ENCODE measurements at regions not wholly inside any gene's neighbourhood (a gene's known extent, or its start where the extent isn't known, plus 50 kb on each side); places are given as distances from the start of the nearest gene placed in this dataset.
"Not testable (repeated sequence)": the region's sequence is repeated elsewhere in the genome, so short reads cannot be mapped to it uniquely, and the experiment has no call there.

DNA sequence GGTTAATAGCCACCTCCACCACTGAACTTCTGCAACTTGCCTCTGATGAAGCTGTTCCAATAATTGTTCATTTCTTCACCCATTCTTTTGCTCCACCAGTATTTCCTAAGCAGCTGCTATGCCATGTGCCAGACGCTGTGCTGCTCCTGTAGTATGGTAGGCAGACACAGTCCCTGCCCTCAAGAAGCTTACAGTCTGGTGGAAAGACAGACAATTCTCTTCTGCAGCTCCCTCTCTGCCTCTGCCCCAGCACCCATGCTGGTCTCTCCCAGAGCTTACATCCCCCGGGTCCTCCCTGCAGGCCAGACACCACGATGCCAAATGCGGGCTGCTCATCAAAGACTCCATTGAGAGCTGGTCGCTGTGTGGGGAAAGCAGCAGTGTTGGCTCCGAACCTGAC lies 111.6 kb upstream of the ESRRB start:
- DNase-seq = no peak

DNA sequence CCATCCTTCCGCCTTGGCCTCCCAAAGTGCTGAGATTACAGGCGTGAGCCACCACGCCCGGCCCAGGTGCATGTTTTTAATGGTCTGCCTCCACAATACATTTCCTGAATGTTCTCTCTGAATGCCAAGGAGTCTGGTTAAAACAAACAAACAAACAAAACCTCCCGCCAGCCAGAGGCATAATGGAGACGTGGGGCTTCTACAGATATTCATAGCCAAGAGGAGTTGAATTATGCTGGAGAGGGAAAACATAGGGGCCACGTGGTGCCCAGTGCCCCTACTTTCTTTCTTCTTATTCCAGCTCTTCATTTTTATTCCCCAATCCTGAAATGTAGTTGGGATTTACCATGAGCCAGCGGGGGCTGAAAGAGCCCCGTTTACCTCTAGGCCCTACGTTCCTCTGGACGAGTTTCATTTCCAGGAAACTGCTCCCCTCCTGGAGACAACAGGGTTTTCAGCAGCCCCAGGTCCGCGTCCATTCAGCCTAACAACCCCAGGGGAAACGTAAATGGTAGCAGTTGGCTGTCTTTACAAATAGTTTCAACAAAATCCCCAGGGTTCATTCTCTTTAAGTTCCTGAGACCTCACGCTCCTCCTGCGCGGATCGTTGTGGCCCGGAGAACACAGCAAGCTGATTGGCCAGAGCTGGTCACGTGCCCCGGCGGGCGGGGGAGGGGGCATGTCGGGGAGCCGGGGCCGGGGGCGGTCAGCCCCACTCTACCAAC lies 108.5 kb upstream of the ESRRB start:
- no peak for DNase-seq

DNA sequence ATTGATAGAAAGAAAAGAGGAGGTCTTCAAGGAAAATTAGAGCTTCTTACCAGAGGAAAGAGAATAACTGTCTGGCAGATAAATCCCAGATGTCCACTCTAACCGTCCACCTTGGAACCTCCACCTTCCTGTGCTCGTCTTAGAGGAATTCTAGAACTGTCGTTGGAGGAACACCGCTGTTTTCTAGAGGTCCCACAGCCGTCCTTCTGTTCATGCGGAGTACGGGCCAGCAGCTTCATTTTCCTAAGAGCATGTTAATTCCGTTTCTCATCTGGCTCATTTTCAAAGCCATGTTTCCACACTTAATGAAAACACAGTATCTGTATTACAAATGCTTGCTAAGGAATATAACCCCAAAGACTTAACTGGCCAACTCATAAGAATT lies 107.9 kb upstream of the ESRRB start:
- DNase-seq = no peak

DNA sequence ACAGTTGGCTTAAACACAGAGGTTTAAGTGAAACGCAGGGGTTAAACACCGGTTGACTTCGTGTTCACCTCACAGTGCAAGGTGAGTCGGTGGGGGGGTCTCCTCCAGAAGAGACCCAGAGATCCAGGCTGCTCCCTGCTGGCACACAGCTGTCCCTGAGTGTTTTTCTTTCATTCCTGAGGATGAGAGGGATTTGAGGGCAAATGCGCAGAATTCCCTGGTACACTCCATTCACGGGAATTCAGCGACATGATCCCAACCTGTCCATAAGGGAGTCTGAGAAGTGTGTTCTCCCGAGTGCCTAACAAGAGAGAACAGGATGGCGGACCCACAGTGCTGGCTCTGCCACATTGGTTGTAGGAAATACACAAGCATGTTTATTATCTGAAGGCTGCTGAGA lies 107.2 kb upstream of the ESRRB start:
- no peak for DNase-seq

DNA sequence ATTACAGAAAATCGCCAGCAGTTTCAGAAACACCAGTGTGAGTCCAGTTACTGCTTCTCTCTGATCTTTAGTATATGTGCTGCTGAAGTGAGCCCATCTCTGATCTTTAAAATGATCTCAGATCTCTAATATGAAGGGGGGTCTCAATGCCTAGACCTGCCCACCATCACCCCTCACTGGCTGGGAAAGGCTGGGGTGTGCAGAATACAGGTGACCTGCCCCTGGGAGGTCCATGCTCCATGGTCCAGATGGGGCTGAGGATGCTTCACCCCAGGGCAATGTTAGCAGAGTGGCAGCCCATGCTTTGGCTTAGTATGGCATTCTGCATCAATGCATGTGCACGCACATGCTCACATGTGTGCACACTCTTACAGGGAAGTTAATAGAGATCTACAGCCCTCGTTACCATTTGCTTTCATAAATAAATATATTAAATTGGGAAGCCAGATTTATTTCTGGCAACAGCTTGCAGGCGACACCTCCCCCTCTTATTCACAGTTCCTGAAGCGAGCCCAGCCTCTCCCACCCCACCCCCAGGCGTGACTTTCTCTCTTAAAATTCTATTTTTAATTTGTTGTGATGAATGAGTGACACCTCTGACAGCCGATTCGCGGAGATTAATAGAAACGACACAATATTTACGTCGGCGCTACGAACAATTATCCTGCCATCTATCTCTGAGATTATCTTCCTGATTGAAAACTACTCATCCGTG lies 104.7 kb upstream of the ESRRB start:
- no peak for DNase-seq

DNA sequence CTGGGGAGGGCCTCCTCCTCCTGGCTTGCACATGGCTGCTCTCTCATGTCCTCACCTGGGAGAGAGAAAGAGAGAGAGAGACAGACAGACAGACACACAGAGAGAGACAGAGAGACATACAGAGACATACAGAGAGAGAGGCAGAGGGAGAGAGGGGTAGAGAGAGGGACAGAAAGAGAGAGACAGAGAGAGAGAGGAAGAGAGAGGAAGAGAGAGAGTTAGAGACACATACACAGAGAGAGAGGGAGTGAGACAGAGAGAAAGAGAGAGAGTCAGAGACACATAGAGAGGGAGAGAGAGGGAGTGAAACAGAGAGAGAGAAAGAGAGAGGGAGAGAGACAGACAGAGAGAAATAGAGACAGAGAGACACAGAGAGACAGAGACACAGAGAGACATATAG lies 103.6 kb upstream of the ESRRB start:
- no peak for DNase-seq

DNA sequence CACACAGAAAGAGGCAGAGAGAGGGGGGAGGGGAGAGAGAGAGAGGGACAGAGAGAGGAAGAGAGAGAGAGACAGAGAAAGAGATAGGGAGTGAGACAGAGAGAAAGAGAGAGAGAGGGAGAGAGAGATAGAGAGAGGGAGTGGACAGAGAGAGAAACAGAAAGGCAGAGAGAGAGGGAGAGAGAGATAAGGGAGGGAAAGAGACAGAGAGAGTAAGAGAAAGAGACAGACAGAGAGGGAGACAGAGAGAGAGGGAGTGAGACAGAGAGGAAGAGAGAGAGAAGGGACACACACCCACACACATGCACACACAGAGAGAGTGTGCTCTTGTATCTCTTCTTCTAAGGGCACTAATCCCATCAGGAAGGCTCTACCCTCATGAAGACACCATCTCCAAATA lies 103.2 kb upstream of the ESRRB start:
- DNase-seq = no peak

DNA sequence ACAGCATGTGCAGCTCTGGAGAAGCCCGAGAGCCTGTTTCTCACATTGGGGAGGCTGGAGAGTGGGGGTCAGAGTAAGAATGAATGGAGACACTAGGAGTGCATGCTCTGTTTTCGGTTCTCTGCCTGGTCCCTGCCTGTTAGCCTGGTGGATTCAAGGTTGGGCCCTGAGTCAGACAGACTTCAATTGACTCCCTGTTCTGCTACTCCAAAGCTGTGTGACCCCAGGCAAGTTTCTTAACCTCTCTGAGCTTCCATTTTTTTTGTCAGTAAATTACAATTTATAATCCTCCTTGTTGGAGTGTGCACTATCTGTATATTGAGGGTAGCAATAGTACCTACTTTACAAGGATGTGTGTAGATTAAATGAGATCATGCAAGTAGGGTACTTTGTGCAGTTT lies 102.6 kb upstream of the ESRRB start:
- no peak for DNase-seq

DNA sequence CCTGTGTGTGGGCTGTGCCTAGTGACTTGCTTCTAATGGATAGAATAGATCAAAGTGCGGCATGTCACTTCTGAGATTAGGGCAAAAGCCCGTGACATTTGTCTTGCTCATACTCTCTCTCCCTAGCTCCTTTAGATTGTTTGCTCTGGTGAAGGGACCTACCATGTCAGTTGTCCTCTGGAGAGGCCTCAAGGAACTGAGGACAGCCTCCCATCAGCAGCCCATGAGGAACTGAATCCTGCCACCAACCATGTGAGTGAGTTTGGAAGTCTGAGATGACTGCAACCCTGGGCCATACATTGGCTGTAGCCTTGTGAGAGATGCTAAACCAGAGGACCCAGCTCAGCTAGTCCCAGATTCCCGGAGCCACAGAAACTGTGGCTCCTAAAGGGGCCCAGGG lies 101.6 kb upstream of the ESRRB start:
- no peak for DNase-seq

DNA sequence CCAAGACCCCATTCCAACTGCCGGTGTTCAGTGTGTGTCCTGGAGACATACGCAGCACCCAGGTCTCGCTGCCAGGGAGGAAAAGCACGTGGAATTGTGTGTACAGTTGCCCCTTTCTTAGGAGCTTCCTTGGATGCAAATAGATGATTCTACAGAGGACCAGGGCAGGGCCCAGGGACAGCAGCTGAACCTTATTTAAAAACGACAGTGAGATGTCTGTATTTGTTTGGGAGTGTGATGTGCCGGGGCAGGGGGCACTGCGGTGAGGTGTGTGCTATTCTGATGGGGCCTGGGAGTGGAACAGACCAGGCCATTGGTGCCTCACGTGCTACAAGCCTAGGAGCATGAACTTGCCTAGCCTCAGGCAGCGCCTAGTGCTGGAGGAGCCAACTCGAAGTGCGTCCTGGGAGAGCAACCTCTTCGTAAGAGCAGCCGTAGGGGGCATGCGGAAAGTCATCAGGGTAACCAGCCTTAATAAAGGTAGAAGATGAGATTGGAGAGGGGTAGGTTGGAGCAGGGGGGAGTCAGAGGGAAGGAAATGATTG lies 98.3 kb upstream of the ESRRB start:
- no peak for DNase-seq

DNA sequence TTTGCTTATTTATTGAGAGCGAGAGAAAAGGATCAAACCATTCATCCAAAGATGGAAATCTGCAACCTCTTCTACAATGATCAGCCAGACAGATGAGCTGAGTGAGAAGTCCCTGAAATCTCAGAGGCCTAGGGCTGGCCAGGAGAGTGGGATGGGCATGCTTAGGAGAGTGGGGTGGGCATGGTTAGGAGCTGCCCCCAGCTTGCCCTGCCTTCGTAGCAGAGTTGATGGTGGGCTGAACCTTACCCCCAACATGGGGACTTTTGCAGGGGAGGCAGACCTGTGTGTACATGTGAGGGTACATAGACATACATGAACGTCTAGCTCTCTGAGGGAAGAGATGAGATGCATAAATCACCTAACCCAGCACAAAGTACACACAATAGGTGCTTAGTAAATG lies 95.7 kb upstream of the ESRRB start:
- no peak for DNase-seq

DNA sequence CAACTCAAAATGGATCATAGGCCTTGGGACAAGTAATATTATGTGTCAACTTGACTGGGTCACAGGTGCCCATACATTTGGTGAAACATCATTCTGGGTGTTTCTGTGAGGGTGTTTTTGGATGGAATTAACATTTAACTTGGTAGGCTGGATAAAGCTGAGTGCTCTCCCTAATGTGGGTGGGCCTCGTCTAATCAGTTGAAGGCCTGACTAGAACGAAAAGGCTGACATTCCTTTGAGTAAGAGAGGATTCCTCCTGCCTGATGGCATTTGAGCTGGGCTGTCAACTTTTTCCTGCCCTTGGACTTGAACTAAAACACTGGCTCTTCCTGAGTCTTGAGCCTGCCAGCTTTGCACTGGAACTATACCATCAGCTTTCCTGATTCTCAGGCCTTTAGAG lies 93.4 kb upstream of the ESRRB start:
- DNase-seq = no peak

DNA sequence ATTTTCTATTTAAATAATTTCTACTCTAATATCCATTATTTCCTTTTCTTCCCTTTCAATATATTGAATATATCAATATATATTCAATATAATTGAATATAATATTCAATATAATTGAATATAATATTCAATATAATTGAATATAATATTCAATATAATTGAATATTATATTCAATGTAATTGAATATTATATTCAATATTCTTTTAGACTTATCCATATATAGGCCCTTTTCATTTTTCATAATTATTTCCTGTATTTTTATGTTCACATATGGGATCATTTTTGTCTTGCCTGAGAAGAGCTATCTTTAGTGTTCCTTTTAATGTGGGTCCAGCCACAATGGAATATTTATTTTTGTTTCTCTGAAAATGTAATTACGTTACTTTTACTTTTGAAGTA lies 88.9 kb upstream of the ESRRB start:
- DNase-seq = no peak

DNA sequence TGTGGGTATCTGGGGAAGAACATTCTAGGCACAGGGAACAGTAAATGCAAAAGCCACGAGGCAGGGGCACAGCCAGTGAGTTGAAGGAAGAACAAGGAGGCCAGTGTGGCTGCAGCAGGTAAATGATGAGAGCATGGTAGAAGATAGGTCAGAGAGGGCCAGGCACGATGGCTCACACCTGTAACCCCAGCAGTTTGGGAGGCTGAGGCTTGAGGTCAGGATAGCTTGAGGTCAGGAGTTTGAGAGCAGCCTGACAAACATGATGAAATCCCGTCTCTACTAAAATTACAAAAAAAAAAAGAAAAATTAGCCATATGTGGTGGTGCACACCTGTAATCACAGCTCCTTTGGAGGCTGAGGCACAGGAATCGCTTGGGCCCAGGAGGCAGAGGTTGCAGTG lies 86.7 kb upstream of the ESRRB start:
- DNase-seq = no peak

DNA sequence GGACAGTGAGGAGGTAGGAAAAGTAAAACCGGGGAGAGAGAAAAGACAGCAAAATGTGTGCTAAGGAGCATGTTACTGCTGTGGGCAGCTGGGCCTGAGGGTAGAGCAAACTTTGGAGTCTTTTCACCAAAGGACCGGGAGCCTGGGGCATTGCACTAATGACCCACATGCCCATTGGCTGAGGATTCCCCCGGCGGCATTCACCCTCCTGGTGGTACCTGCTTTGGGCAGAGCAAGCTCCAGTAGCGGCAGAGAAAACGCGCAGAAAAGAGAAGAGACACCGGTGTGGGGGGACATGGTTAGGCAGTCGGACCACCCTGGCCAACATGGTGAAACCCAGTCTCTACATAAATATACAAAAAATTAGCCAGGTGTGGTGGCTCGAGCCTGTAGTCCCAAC lies 83.4 kb upstream of the ESRRB start:
- no peak for DNase-seq

DNA sequence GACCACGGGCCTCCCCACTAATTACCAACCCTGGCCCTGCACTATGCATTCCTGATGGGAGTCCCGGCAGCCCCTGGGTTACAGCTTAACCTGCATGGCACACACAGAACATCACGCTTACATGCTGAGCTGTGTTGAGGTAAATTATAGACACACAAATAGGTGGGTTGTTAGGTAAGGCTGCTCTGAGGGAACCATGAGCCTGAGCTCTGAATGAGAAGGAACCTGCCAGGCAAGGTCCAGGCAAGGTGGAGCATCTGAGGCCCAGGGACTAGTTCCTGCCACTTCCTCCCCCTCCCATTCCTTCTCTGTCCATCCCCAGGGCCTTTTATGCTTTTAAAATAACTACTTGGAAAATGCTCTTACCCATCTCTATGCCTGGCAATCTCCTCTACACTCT lies 82.7 kb upstream of the ESRRB start:
- no peak for DNase-seq

DNA sequence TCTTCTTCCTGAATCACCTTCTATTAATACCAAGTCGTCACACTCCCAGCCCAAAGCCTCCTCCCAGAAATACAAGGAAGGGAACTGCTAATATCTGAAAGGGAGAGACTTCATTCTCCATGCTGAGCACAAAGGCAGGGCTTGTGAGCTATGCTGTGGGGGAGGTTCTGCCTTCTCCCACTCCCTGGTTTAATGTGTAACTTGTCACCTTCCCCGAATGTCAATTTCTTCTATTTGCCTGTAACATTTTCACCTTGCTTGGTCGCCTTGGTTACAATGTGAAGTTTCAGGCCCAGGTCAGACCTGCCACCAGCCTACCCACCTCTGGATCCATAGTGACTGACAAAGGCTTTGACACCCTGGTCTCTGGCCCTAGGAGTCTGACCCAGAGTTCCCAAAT lies 82.0 kb upstream of the ESRRB start:
- DNase-seq = no peak

DNA sequence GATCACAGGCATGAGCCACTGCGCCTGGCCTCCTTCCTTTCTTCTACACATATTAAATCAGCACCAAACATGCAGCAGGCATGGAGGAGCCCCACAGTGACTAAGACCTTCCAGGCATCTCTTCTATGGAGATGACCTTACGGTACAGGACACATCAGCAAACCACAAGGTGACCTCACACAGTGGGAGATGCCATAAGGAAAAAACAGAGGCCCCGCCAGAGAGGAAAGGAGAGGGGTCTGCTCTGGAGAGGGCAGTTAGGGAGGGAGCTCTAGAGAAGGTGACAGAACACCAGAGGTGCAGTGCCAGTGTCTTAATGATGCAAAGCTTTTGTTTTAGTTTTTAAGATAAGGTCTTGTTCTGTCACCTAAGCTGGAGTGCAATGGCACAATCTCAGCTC lies 81.1 kb upstream of the ESRRB start:
- DNase-seq = no peak

DNA sequence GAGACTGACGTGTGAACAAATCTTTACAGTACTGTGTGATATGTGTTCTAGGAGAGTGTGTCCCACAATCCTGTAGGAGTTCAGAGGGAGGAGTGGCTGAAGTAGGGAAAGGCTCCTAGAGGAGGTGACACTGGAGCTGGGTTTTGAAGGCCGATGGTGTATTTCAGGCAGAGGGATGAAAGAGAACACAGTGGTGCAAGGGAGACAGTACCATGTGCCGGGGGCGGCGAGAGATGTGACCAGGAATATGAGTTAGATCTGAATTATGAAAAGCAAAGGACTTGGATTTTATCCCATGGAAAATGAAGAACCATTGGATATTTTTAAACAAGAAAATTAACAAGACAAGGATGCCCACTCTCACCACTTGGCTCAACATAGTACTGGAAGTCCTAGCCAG lies 77.0 kb upstream of the ESRRB start:
- DNase-seq = no peak

DNA sequence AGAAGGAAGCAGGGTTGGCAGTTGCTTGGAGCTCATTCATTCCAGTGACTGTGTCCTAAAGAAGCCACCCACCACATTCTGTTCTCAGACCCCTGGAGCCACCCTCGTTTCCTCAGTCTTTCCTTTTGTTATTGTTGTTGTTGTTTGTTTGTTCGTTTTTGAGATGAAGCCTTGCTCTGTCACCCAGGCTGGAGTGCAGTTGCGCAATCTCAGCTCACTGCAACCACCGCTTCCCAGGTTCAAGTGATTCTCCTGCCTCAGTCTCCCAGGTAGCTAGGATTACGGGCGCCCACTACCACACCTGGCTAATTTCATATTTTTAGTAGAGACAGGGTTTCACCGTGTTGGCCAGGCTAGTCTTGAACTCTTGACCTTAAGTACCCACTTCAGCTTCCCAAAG lies 72.7 kb upstream of the ESRRB start:
- DNase-seq = not testable (repeated sequence)

DNA sequence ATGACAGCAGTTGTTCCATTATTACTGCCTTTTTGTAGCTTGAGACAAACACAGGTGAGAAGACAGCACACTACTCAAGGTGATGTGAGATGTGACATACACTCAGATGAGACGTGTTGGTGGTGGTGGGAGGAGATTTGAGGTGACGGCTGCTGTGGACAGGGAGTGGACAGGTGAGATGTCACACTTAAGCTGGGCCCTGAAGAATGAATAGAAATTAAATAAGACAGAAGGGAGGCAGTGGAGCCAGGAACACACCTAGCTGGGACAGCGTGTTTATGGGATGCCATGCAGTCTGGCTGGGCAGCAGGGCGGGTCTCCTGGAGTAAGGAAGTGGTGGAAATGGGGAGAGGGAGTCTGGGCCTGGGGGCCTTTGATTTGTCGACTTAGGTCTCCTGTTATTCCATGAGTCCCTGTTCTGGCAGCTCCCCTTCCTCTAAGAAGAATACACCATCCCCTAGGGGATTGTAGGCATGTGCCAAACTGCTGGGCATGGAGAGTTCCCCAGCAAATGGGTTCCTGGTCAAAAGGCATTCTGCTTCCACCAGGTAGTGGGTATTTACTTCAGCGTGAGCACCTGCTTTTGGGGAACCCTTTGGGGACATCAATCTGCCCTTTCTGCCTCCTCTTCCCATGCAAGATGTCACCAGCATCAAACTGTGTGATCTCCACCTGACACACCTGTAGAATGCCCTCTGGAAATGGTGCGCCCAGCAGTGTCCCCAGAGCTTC lies 71.2 kb upstream of the ESRRB start:
- no peak for DNase-seq

DNA sequence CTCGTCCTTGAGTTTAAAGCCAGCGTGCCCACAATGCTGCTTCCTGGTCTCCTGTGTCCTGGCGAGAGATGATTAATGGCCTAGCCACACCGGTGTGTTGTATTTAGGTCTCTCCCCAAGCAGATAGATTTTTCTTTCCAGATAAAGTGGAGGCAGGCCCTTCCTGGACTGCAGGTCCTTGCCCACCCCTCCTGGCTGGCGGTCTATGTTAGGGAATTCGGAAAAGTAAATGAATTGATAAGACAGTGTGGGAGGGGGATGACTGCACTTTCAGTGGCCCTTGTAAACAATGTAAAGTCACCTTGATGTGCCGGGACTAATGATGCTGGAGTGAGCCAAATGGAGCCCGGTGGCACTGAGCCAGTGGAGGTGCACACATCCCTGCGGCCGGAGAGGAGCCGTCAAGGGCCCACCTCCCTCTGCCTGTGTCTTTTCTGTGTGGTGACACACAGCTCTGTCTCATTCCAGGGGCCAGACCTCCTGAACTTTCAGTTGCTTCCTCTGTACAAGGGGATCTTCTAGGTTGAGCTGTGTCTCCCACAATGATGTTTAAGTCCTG lies 70.6 kb upstream of the ESRRB start:
- no peak for DNase-seq

DNA sequence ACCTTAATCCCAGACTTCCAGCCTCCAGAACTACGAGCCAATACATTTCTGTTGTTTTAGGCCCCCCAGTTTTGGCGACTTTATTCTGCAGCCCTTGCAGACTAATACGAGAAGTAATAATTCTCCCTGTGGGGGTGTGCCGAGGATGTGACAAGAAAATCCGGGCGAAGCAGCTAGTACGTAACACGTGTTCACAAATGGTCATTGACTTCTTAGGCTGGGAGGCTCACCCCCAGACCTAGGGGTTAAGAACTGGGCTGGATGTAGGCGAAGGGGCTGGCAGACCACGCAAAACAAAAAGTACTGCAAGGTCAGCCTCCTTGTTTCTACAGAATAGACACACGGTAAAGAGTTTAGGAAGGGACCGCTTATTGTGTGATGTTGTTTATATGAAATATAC lies 69.8 kb upstream of the ESRRB start:
- DNase-seq = no peak

All from activated effector memory CD4-positive, alpha-beta T cell treated with anti-CD3 and anti-CD28 coated beads, Interleukin-2, amount 50 U/mL, for 16 hours (primary cell).